Retinal pigment epithelial cell (primary cell): ENCODE measurements at regions not wholly inside any gene's neighbourhood (a gene's known extent, or its start where the extent isn't known, plus 50 kb on each side); places are given as distances from the start of the nearest gene placed in this dataset.
"Not testable (repeated sequence)": the region's sequence is repeated elsewhere in the genome, so short reads cannot be mapped to it uniquely, and the experiment has no call there.

ENCODE experiments used
- DNase-seq: peaks from one replicate; pipeline ENCODE4 v3.0.0-alpha.2; 2010; ENCODE audit warnings: low read depth
- H3K4me3 ChIP-seq: 2 replicates; pipeline ENCODE4 v1.5.1; 2011; ENCODE audit warnings: mild to moderate bottlenecking, low read length, control low read depth, moderate library complexity
- TF ChIP-seq, protein P1 (sequence below): conservative IDR thresholded peaks from 2 replicates; pipeline ENCODE4 v1.5.1; 2011; ENCODE audit warnings: low read depth, low read length, control low read depth, inconsistent platforms

DNA sequence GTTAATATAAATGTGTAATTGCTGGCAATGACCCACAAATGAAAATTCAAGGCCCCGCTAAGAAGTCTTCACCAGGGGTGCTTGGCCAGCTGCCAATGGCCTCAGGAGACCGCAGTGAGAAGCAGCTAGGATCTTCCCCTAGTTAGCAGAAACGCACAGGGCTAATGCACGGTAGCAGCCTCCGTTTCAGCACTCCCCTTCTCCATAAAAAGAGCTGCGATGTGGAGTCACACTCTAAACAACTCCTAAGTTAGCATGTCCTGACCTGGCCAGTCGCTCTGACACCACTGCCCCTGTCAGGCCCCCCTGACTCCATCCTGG lies 139.0 kb downstream of the SEPTIN14 start:
- H3K4me3 ChIP-seq = no peak overlapping the region
- DNase-seq = no peak
- TF ChIP-seq, protein P1, sequence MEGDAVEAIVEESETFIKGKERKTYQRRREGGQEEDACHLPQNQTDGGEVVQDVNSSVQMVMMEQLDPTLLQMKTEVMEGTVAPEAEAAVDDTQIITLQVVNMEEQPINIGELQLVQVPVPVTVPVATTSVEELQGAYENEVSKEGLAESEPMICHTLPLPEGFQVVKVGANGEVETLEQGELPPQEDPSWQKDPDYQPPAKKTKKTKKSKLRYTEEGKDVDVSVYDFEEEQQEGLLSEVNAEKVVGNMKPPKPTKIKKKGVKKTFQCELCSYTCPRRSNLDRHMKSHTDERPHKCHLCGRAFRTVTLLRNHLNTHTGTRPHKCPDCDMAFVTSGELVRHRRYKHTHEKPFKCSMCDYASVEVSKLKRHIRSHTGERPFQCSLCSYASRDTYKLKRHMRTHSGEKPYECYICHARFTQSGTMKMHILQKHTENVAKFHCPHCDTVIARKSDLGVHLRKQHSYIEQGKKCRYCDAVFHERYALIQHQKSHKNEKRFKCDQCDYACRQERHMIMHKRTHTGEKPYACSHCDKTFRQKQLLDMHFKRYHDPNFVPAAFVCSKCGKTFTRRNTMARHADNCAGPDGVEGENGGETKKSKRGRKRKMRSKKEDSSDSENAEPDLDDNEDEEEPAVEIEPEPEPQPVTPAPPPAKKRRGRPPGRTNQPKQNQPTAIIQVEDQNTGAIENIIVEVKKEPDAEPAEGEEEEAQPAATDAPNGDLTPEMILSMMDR = no peak

DNA sequence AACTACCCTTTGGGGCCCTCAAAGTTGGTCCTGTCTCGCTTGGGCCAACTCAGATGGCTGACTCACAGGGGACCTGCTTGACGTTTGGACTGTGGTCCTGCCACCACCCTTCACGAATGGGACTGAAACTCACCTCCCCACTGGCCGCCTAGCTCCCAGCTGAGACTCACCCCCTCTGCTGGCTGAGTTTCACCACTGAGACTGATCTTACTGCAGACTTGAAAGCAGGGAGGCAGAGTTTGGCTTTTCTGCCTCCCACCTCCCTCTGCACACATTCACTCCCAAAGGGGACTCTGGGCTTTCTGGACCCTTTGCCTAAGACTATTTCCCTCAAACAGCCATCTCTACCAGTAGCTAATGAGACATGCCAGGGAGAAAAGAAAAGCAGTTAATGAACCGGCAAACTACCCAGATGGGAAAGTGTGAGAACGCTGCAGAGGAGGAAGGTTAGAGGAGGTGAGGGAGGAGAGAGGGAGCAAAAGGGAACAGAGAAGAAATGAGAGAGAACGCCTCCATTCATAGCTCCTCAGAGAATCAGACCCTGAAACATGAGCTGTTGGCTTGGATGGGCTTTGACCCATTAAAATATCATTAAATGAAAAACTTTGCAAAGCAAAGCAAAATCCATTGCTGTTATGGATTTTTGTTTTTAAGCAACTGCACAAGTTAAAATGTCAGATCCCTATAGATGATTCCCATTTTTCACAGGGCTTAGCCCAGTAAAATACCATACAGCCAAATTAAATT lies 139.5 kb downstream of the SEPTIN14 start:
- not testable (repeated sequence) for H3K4me3 ChIP-seq, DNase-seq

DNA sequence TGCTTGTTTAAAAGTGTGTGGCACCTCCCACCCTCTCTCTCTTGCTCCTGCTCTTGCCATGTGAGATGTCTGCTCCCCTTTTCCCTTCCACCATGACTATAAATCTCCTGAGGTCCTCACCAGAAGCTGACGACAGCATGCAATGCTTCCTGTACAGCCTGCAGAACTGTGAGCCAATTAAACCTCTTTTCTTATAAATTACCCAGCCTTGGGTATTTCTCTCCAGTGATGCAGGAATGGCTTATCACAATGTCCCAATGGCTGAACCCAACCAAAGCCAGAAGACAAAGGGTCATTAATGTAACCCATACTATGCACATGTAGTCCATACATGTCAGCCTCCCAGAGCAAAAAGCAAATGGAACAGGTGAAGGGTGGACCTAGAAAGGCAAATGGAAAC lies 141.5 kb downstream of the SEPTIN14 start:
- DNase-seq, H3K4me3 ChIP-seq: not testable (repeated sequence)

DNA sequence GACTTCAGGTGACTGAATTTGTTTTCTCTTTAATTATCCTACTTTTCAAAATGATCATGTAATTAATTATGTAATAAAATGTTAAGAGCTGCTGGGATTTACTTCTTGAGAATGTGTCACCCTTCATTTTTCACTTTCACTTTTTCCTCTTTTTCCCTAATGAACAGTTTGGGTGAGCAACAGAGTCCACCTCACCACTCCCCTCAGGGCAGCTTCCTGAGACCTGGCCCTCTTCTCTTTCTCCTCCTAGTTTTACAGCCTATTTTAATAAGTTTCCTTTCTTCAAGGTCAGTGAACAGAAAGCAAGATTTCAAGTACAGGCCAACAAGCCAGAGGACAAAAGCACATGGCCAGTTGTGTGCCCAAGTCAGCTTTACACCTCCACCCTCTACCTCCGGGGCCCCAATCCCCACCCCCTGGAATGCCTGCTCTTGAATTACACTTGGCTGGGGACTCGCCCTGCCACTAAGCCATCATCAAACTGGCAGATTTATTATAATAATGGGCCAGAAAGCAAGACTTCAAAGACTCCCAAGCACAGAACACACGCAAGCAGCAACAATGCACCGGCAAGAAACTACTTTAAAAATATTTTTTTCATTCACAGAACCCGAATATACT lies 143.1 kb upstream of the VOPP1 start:
- H3K4me3 ChIP-seq, DNase-seq: not testable (repeated sequence)

DNA sequence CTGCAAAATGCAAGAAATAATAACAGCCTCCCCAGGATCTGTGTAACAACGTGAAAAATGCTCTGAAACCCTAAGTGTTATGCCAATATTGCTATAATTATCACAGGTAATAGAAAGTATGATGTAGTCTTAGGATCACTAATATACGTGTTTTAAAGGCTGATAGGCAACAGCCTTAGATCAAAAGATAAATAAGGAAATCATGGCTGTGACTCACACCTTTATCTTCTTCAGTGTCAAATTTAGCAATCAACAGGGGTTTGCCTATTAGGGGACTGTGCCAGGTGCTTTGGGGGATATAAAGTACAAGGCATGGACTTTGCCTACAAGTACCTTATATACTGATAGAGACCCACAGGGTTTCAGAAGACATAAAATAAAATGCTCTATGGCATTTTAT lies 142.1 kb upstream of the VOPP1 start:
- not testable (repeated sequence) for H3K4me3 ChIP-seq, DNase-seq

DNA sequence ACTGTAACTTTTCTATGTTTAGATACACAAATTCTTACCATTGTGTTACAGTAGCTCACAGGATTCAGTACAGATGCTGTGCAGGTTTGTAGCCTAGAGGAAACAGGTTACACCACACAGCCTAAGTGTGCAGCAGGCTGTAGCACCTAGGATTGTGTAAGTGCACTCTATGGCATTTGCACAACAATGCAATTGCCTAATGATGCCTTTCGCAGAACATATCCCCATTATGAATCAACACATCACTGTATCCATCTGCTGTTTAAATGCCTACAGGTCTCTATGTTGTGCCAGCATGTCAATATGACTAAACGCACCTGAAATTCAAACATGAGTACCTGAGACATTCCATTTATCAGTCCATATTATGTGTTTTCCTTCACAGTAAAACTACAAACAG lies 138.0 kb upstream of the VOPP1 start:
- DNase-seq, H3K4me3 ChIP-seq: not testable (repeated sequence)

DNA sequence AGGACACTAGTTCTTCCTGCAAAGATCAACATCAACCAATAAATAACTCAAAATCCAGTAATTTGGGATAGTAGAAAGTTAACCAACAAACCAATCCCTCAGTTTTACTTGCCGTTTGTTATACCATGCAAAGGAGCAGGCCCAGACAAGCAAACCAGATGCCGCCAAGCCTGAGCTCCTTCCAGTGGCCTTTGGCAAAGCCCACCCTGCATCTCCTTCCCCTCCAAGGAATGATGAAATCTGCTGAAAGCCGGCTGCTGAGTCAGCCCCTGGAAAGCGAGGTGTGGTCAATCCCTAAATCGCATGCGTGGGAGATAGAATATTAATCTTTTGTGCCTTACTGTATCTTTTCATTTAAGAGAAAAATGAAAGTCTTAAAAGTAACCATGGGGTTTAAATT lies 135.7 kb upstream of the VOPP1 start:
- H3K4me3 ChIP-seq, DNase-seq: not testable (repeated sequence)

DNA sequence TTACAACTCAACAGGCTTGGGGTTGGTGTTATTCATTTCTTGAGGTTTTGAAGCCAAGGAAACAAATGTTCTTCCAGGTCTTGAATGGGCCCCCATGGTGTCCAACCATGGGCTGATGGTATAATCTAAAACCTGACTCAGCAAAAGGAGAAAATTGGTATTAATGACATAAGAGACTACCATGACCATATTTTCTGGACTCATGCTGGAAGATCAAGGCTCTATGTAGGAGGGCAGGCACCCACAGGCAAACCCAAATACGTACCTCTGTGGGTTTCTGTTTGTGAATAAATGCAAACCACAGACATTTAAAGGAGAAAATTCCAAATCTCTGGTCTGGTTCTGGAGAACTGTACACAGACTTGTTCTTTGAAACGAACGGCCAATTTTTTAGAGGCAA lies 135.1 kb upstream of the VOPP1 start:
- not testable (repeated sequence) for H3K4me3 ChIP-seq, DNase-seq

DNA sequence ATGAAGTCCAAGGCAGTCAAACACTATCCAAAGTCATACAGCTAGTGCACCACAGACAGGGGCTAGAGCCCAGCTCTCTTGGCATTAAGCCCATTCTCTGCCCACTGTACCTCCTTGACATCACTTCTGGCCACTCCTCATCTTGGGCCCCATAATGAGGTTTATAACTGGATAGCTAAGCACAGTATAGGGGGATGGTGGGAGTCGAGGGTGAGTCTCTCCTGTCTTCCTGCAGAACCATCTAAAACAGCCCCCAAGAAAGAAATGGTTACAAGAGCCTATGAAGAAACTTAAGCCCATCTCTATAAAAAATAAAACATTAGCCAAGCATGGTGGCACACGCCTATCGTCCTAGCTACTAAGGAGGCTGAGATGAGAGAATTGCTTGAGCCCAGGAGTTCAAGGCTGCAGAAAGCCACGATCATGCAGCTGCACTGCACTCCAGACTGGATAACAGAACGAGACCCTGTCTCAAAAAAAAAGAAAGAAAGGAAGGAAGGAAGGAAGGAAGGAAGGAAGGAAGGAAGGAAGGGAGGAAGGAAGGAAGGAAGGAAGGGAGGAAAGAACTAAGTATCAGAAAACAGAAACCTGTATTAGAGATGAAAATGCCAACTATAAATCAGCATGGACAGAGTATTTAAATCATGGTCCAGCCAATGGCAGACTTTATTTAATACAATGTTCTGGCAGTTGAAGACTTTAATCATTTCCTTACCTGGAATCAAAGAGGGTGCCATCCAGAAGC lies 134.3 kb upstream of the VOPP1 start:
- not testable (repeated sequence) for H3K4me3 ChIP-seq, DNase-seq

DNA sequence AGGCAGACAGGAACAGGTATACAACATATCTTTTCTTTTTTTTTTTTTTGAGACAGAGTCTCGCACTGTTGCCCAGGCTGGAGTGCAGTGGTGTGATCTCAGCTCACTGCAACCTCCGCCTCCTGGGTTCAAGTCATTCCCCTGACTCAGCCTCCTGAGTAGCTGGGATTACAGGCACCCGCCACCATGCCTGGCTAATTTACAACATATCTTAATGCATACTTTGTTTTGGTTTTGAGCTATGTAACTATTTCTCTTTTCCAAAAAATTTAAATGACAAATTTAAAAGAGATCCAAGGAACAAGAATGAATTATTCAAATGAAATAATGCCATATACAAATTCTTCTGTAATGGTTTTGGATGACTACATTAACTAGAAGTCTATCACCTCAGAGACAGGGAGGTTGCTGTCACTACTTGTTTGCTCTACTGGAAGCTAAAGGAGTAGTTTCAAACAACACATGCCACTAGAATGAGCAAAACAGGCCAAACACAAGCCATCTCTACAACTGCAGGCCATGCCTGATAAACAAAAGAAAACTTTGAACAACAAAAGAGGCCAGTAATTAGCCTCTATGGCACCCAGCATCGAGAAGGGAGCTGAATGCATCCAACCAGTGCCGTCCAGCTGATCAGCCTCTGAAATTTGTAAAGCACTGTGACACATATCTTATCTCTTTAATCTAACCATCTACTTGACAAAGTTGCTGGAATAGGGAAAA lies 133.6 kb upstream of the VOPP1 start:
- not testable (repeated sequence) for H3K4me3 ChIP-seq, DNase-seq

DNA sequence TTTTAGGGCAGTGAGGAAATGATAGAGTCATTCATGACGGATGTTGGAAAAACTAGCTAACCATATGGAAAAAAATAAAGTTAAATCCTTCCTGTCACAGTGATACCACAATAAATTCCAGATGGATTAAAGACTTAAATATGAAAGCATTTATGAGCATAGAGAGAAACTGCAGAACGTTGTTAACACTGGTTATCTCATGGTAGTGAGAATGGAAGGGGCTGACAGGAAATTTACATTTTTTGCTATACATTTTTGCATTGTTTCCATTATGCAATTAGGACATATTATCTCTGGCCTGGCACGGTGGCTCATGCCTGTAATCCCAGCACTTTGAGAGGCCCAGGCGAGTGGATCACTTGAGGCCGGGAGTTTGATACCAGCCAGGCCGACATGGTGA lies 130.5 kb upstream of the VOPP1 start:
- not testable (repeated sequence) for DNase-seq, H3K4me3 ChIP-seq

DNA sequence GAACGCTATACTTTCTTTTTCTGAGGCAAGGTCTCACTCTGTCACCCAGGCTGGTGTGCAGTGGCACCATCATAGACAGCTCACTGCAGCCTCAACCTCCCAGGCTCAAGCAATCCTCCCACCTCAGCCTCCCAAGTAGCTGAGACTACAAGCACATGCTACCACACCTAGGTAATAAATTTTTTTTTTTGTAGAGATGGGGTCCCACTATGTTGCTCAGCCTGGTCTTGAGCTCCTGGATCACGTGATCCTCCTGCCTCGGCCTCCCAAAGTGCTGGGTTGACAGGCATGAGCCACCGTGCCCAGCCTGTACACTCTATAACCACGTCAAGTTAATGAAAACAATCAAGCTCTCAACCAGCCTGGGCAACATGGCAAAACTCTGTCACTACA lies 127.1 kb upstream of the VOPP1 start:
- not testable (repeated sequence) for H3K4me3 ChIP-seq, DNase-seq

DNA sequence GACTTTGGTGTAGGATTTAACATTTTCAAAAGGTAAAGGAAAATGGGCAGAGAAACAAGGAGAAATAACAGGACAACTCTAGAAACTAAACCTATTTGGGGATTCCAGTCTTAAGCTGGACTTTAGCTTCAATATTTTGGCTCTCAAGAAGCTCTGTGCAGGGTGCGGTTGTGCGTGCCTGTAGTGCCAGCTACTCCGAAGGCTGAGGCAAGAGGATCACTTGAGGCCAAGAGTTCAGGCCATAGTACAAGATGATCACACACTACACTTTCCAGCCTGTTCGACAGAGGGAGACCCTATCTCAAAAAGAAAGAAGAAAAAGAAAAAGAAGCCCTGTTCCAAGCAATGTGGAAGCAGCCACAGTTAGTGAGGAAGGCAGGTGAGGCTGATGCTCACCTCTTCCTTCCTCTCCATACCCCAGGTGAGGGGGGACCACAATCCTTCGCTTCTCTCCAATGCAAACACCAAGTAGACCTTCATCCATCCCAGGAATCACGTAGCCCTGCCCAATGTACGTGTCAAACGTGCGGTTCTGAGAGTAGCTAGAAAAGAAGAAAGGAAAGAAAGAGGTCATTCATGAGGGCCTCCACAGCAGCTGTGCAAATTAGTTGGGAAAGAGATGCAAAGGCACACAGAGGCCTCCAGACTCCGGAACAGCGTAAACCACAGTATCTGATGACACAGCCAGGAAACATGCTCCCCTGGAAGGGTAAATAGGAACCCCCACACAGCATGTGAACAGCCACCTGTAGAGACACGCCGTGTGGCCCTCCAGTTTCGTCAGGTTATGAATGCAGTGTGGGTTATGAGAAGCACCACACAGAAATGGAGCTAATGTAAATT lies 126.5 kb upstream of the VOPP1 start:
- not testable (repeated sequence) for H3K4me3 ChIP-seq, DNase-seq

DNA sequence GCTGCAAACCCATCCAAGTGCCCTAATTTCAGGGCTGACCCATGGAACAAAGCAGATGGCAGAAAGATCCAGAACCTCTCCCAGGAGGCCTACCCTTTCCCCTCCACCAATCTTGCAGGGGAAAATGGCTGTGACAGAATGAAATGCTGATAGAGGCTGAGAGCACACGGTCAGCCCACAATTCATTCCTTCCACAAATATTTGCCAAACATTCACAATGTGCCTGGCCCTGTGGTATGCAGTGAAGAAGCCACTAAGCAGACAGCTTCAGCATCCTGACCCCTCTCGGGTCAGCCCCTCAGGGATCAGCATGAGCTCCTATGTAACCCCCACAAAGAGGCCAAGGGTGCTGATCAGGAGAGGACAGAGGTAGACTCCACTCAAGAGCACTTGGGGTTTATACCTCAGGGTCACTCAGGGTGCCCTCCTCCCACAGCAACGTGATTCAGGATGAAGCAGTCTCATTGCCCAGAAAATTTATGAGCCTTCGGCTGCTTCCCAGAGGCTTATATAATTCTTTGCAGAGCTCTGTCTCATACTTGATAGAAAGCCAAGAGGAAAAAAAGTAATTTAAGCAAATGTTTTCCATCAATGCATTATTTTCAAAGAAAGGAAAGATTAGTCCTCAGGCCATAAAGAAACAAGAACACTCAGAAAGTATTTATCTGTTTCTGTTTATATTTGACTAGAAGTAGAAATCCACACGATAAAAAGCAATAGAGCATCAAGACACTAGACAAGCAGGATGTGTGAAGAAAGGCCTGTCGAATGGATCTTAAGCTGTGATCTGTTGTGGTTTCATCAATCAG lies 123.8 kb upstream of the VOPP1 start:
- not testable (repeated sequence) for DNase-seq, H3K4me3 ChIP-seq

DNA sequence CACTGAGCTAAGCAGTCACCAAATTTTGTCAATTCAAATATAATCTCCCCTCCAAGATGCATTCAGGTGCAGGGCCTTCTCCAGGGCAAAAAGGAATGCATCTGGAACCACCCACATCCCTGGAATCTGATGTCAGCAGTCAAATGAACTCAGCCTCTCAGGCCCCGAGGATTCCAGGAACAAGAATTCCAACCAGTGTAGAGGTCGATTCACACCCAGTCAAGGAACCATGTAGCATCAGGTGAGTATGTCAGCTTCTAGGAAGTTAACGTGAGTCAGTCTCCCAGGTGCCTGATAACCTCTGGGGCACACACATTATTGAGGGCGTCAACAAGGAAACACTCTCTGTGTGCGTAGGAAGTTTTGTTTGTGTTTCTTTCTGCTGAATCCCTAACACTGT lies 122.2 kb upstream of the VOPP1 start:
- DNase-seq, H3K4me3 ChIP-seq: not testable (repeated sequence)

DNA sequence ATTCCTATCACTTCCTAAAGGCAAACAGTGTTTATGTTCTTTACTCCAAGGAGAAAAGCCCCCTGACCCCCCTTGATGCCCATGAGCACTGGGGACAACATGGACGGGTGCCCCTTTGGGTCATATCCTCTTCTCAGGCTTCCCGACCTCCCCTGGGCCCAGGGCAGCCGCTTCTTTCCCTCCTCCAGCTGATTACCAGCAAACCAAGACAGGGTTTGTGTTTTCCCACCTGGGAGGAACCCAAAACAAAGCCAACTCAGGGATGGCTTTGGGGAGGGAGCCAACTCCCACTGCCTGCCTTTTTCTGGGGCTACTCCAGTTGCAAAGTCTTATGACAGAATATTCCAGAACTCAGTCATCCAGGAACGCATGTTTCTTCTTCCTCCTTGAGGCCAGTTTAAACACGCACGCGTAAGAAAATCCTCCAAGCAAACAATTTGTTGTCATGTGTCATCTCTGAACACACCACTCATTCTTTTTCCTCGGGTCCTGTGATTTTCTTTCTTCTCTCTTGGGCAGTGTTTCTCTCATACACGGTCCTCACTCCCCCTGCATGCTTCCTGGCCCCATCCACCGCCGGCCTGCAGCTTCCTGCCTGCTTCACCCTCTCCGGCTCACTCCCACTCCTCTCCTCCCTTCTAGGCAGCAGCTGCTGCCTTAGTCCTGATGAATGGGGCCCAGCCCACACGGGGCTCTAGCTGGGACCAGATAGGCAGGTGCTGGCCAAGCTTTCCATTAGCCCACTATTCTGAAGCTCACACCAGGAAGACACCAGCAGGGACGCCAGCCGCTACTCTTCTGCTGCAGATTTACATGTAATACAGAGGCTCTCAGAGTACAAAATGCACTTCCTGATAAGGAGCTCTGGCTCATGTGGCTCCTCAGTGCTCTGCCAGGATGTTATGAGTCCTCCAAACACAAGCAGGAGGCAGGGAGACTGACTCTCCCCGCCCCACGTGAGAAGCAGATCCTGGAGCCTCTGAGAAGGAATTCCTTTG lies 116.7 kb upstream of the VOPP1 start:
- not testable (repeated sequence) for H3K4me3 ChIP-seq, DNase-seq
